Upper lobe of right lung (tissue), 1 donor: ENCODE measurements at regions not wholly inside any gene's neighbourhood (a gene's known extent, or its start where the extent isn't known, plus 50 kb on each side); places are given as distances from the start of the nearest gene placed in this dataset.

ENCODE experiments used
- ATAC-seq: fragments of 200-7000 bp; cut with Tn5 transposase; one replicate; pipeline ENCODE4 v1.9.1; 2020; ENCODE audit warnings: mild to moderate bottlenecking, moderate library complexity
- DNase-seq: peaks from one replicate; pipeline ENCODE4 v3.0.0-alpha.2; 2020
- H3K27ac ChIP-seq: fragments of 200-600 bp; one replicate; pipeline ENCODE4 v1.8.0; 2022
- H3K27me3 ChIP-seq: fragments of 200-600 bp; one replicate; pipeline ENCODE4 v1.8.0; 2022; ENCODE audit warnings: mild to moderate bottlenecking
- H3K36me3 ChIP-seq: fragments of 200-600 bp; one replicate; pipeline ENCODE4 v1.8.0; 2022
- H3K4me1 ChIP-seq: fragments of 200-600 bp; one replicate; pipeline ENCODE4 v1.8.0; 2022
- H3K4me3 ChIP-seq: fragments of 200-600 bp; one replicate; pipeline ENCODE4 v1.8.0; 2022; ENCODE audit warnings: mild to moderate bottlenecking
- H3K9me3 ChIP-seq: fragments of 200-600 bp; one replicate; pipeline ENCODE4 v1.8.0; 2022
- intact Hi-C: fragments of 100-400 bp; cut with DNase I; formaldehyde crosslinking; loops from one replicate; pipeline ENCODE4 v1.11.0; 2022
- TF ChIP-seq, protein P1 (sequence below): fragments of 200-600 bp; IDR thresholded peaks from one replicate; pipeline ENCODE4 v1.8.0; 2022; ENCODE audit warnings: antibody characterized with exemption
- donor health status: DM: no; HTN: yes; CAD: no; lungs with severe emphysema.

DNA sequence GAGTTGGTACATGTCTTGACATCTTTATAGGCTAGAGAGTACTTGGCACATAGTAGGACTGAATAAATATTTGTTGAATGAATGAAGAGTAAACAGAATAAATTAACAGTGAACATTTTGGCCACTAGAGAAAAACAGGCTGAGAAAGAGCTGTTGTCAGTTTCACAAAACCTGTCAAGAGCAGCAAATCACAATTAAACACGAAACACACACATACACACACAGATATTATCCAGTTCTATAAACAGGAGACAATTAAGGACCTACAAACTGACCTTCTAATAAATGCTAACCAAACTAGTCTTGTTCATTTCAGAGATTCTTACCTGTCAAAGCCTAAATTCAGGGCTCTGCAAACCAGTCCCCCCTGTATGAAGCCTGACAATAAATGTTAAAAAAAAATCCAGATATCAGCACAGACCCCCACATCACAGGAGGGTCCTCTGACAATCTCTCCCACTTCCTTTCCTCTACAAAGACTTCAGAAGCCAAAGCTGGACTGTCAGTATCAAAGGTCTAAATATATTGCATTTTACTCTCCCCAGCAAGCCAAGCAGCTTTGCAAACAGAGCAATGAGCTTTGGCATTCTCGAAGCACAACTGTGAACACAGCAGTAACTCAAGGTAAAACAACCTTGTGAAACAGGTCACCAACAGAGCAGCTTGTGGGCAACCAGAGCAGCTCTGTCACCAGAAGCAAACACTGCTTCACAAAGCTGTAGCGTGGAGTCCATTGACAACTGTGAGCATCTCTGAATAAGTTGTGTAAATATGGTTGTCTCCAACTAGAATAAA is 229.9 kb downstream of the TBXT start:
- TF ChIP-seq, protein P1, sequence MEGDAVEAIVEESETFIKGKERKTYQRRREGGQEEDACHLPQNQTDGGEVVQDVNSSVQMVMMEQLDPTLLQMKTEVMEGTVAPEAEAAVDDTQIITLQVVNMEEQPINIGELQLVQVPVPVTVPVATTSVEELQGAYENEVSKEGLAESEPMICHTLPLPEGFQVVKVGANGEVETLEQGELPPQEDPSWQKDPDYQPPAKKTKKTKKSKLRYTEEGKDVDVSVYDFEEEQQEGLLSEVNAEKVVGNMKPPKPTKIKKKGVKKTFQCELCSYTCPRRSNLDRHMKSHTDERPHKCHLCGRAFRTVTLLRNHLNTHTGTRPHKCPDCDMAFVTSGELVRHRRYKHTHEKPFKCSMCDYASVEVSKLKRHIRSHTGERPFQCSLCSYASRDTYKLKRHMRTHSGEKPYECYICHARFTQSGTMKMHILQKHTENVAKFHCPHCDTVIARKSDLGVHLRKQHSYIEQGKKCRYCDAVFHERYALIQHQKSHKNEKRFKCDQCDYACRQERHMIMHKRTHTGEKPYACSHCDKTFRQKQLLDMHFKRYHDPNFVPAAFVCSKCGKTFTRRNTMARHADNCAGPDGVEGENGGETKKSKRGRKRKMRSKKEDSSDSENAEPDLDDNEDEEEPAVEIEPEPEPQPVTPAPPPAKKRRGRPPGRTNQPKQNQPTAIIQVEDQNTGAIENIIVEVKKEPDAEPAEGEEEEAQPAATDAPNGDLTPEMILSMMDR, result no peak
- DNase-seq (no peak), ATAC-seq (no peak)
- Histone ChIP-seq H3K4me1 (no peaks in the 10 kb centered on the region), H3K36me3 (no peaks in the 10 kb centered on the region), H3K9me3 (no peaks in the 10 kb centered on the region), H3K27ac (no peak overlapping the region), H3K4me3 (no peak overlapping the region), H3K27me3 (no peaks in the 10 kb centered on the region)
- intact Hi-C loops, result no loop called here

DNA sequence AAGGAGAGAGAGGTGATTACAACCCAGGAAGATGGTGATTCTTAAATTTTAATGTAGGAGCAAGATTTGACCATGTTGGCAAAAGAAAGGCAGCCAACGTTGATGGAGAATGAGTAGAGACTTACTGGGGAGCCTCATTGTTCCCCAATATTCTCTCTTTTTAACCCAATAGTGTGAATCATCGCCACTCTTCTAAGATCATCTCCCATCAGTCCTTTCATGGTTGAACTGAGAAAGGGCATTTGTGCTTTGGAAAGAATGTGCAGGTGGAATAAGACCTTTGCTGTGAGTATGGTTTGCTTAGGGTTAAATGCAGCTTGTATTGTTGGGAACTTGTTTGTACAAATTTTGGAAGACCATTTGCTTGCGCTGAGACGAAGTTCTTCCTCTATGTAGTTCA is 231.0 kb downstream of the TBXT start:
- ATAC-seq, result no peak
- intact Hi-C loops, result no loop called here
- no peaks in the 10 kb centered on the region for H3K36me3 ChIP-seq

DNA sequence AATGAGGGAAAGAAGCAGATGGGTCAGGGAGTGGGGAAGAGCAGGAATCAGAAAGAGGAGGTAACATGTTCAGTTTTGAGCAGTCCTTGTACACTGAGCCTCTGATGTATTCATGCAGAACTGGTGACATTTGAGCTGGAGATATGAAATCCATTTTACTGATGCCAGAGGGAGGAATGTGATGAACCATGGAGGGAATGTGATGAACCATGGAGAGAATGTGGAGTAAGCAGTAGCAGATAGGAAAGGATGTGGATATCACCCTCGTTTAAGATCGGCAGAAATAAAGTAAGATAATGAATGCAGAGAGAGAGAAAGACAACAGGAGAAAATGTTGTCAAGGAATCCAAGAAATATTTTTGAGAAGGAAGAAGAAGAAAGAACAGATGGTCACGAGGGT is 231.6 kb downstream of the TBXT start:
- H3K4me1 ChIP-seq, result no peaks in the 10 kb centered on the region
- no peaks in the 10 kb centered on the region for H3K36me3 ChIP-seq
- no peak overlapping the region for H3K4me3 ChIP-seq
- DNase-seq (no peak), ATAC-seq (no peak)
- intact Hi-C loops, result no loop called here
- no peaks in the 10 kb centered on the region for H3K27me3 ChIP-seq
- TF ChIP-seq, protein P1, result no peak
- H3K27ac ChIP-seq, result no peak overlapping the region
- H3K9me3 ChIP-seq, result no peaks in the 10 kb centered on the region

More for the DNA sequence above, 231.0 kb downstream of the TBXT start:
- H3K27ac ChIP-seq, result no peak overlapping the region
- TF ChIP-seq, protein P1, result no peak
- H3K27me3 ChIP-seq, result no peaks in the 10 kb centered on the region
- DNase-seq, result no peak
- H3K9me3 ChIP-seq, result no peaks in the 10 kb centered on the region
- H3K4me3 ChIP-seq, result no peak overlapping the region
- H3K4me1 ChIP-seq, result no peaks in the 10 kb centered on the region

DNA sequence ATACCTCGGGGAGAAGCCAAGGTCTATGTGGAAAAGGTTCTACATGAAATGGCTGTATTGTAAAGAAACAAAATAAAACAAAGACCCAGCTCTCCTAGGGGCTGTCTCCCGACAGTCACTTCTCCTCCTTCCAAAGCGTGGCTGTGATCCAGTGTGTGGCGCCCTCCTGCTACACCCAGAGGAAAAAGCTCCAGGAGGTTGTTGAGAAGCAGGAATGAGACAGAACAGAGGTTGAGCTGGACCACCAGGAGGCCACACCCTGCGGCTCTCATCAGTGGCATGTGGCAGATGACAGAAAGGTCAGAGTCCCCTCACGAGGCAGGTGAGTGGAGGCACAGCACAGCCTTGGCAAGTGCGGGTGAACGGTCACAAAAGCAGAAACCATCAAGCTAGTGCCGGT is 236.0 kb downstream of the TBXT start:
- TF ChIP-seq, protein P1, result no peak
- H3K27me3 ChIP-seq, result no peaks in the 10 kb centered on the region
- no peaks in the 10 kb centered on the region for H3K9me3 ChIP-seq
- no peaks in the 10 kb centered on the region for H3K36me3 ChIP-seq
- DNase-seq, result no peak
- no peak overlapping the region for H3K27ac ChIP-seq
- H3K4me1 ChIP-seq, result no peaks in the 10 kb centered on the region
- no peak for ATAC-seq
- intact Hi-C loops, result no loop called here
- H3K4me3 ChIP-seq, result no peak overlapping the region

DNA sequence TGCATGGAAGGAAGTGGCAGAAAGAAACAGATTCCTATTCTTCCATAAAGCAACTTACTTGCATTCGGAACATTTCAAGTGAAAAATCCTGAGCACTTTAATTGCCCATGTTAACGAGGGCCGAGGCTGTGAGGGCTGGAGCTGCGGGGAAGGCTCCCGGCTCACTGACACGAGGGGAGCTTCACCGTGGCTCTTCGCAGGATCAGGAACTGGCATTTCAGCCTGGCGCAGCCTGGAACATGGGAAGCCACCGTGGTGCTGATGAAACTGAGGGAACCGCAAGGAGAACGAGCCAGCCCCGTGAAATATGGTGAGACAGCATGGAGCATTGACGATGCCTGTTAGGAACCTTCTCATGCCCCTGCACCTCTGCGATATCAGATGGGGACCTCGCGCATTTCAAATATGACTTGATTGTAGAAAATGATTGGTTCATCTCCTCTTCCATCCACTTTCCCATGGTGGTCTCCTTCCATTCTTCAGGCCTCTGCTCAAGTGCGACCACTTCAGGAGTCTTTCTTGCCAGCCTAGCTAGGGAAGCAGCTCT is 236.9 kb downstream of the TBXT start:
- H3K4me3 ChIP-seq, result no peak overlapping the region
- DNase-seq, result no peak
- H3K36me3 ChIP-seq, result no peaks in the 10 kb centered on the region
- no peak overlapping the region for H3K27ac ChIP-seq
- no peaks in the 10 kb centered on the region for H3K9me3 ChIP-seq
- no peak for ATAC-seq
- no peaks in the 10 kb centered on the region for H3K27me3 ChIP-seq
- TF ChIP-seq, protein P1, result no peak
- H3K4me1 ChIP-seq, result no peaks in the 10 kb centered on the region
- intact Hi-C loops, result no loop called here
